Thyroid gland (tissue), 4 donors: ENCODE measurements at regions not wholly inside any gene's neighbourhood (a gene's known extent, or its start where the extent isn't known, plus 50 kb on each side); places are given as distances from the start of the nearest gene placed in this dataset.

Experiments
- CTCF ChIP-seq, 6 experiments: fragments of 200-600 bp in 3 of 6; fragments of 450-650 bp in 3 of 6; sonication (generic) in 3 of 6; IDR thresholded peaks; one replicate each; pipeline ENCODE4 v1.5.1; 2016 to 2019; ENCODE audit warnings: antibody characterized with exemption in 6 of 6, mild to moderate bottlenecking in 2 of 6, inconsistent platforms in 1 of 6, moderate library complexity in 1 of 6
- POLR2A ChIP-seq, 2 donors: fragments of 450-650 bp; IDR thresholded peaks; one replicate each; pipeline ENCODE4 v1.6.1; 2017; ENCODE audit warnings: antibody characterized with exemption in 2 of 2, mild to moderate bottlenecking in 2 of 2, moderate library complexity in 1 of 2

GRCh38 chr10:91002656-91003055 lies 81.8 kb upstream of the ANKRD1 start:
- no peak for TF ChIP-seq CTCF (IDR thresholded peaks at IDR 0.05)
- TF ChIP-seq POLR2A (IDR thresholded peaks at IDR 0.05), result no peak
